ENCODE measurements at regions not wholly inside any gene's neighbourhood (a gene's known extent, or its start where the extent isn't known, plus 50 kb on each side); places are given as distances from the start of the nearest gene placed in this dataset.

GRCh38 chr16:6249863-6250262 lies 1082.8 kb upstream of the RBFOX1 start:
- intact Hi-C loops (cut with DNase I) = no loop called here
- no peak for DNase-seq

- intact Hi-C loops (cut with DNase I) = no loop called here
- DNase-seq = no peak
Observed at GRCh38 chr16:6248199-6248598, 1084.4 kb upstream of the RBFOX1 start.

GRCh38 chr16:6247775-6248174 lies 1084.9 kb upstream of the RBFOX1 start:
- DNase-seq = peak in 1 of 42 donors; percentile 15
- intact Hi-C loops (cut with DNase I) = no loop called here

- no peak for DNase-seq
- intact Hi-C loops (cut with DNase I) = no loop called here
Observed at GRCh38 chr16:6247150-6247549, 1085.5 kb upstream of the RBFOX1 start.

- intact Hi-C loops (cut with DNase I) = no loop called here
- DNase-seq = no peak
Observed at GRCh38 chr16:6246266-6246665, 1086.4 kb upstream of the RBFOX1 start.

- no peak for DNase-seq
- intact Hi-C loops (cut with DNase I) = no loop called here
Observed at GRCh38 chr16:6232056-6232455, 1100.6 kb upstream of the RBFOX1 start.

- no peak for DNase-seq
- intact Hi-C loops (cut with DNase I) = no loop called here
Observed at GRCh38 chr16:6231398-6231797, 1101.2 kb upstream of the RBFOX1 start.

- no peak for DNase-seq
- intact Hi-C loops (cut with DNase I) = no loop called here
Observed at GRCh38 chr16:6229186-6229585, 1103.5 kb upstream of the RBFOX1 start.

- no peak for DNase-seq
- intact Hi-C loops (cut with DNase I) = no loop called here
Observed at GRCh38 chr16:6218855-6219254, 1113.8 kb upstream of the RBFOX1 start.

GRCh38 chr16:6216836-6217235 lies 1115.8 kb upstream of the RBFOX1 start:
- intact Hi-C loops (cut with DNase I) = no loop called here
- no peak for DNase-seq

- intact Hi-C loops (cut with DNase I) = no loop called here
Observed at GRCh38 chr16:6211644-6212043, 1114.0 kb upstream of the EEF2KMT start.

GRCh38 chr16:6209355-6209930 lies 1111.8 kb upstream of the EEF2KMT start:
- intact Hi-C loops (cut with DNase I) = no loop called here
- no peak for DNase-seq

More at GRCh38 chr16:6211644-6212043, 1114.0 kb upstream of the EEF2KMT start:
- DNase-seq = no peak

- intact Hi-C loops (cut with DNase I) = no loop called here
- no peak for DNase-seq
Observed at GRCh38 chr16:6207580-6207979, 1110.0 kb upstream of the EEF2KMT start.

- no peak for DNase-seq
- intact Hi-C loops (cut with DNase I) = no loop called here
Observed at GRCh38 chr16:6207124-6207523, 1109.5 kb upstream of the EEF2KMT start.

GRCh38 chr16:6206080-6206479 lies 1108.5 kb upstream of the EEF2KMT start:
- intact Hi-C loops (cut with DNase I) = no loop called here
- DNase-seq = no peak

GRCh38 chr16:6204945-6205344 lies 1107.3 kb upstream of the EEF2KMT start:
- intact Hi-C loops (cut with DNase I) = no loop called here
- DNase-seq = no peak

GRCh38 chr16:6200861-6201260 lies 1103.3 kb upstream of the EEF2KMT start:
- intact Hi-C loops (cut with DNase I) = no loop called here
- no peak for DNase-seq

- intact Hi-C loops (cut with DNase I) = no loop called here
Observed at GRCh38 chr16:6200271-6200670, 1102.7 kb upstream of the EEF2KMT start.

GRCh38 chr16:6195966-6196365 lies 1098.4 kb upstream of the EEF2KMT start:
- intact Hi-C loops (cut with DNase I) = no loop called here
- no peak for DNase-seq

More at GRCh38 chr16:6200271-6200670, 1102.7 kb upstream of the EEF2KMT start:
- no peak for DNase-seq

- DNase-seq = no peak
Observed at GRCh38 chr16:6193718-6194117, 1096.1 kb upstream of the EEF2KMT start.

GRCh38 chr16:6192984-6193383 lies 1095.4 kb upstream of the EEF2KMT start:
- intact Hi-C loops (cut with DNase I) = no loop called here
- DNase-seq = no peak

More at GRCh38 chr16:6193718-6194117, 1096.1 kb upstream of the EEF2KMT start:
- intact Hi-C loops (cut with DNase I) = no loop called here

GRCh38 chr16:6192532-6192931 lies 1094.9 kb upstream of the EEF2KMT start:
- no peak for DNase-seq
- intact Hi-C loops (cut with DNase I) = no loop called here
